ENCODE measurements at regions not wholly inside any gene's neighbourhood (a gene's known extent, or its start where the extent isn't known, plus 50 kb on each side); places are given as distances from the start of the nearest gene placed in this dataset.

- H3K4me3 Mint-ChIP-seq (ENCODE audit: unreplicated experiment): no peak overlapping the region
- no peaks in the 10 kb centered on the region for H3K36me3 Mint-ChIP-seq (ENCODE audit: low read depth)
- TF ChIP-seq CTCF (IDR thresholded peaks at IDR 0.05): no peak
- H3K27me3 Mint-ChIP-seq (ENCODE audit: low read depth): no peaks in the 10 kb centered on the region
- no peak overlapping the region for H3K27ac Mint-ChIP-seq (ENCODE audit: unreplicated experiment)
- H3K9me3 Mint-ChIP-seq (ENCODE audit: low read depth): peaks cover 12% of the 10 kb centered on the region
- no peaks in the 10 kb centered on the region for H3K4me1 Mint-ChIP-seq (ENCODE audit: low read depth)
- no peak for DNase-seq (ENCODE audit: low spot score)
Observed at GRCh38 chrX:140393507-140393906, 111.4 kb downstream of the SOX3 start.

GRCh38 chrX:140391313-140391712 lies 113.6 kb downstream of the SOX3 start:
- Mint-ChIP-seq H3K4me1 (ENCODE audit: low read depth) (no peaks in the 10 kb centered on the region), H3K27ac (ENCODE audit: unreplicated experiment) (no peak overlapping the region), H3K9me3 (ENCODE audit: low read depth) (peaks cover 6% of the 10 kb centered on the region), H3K4me3 (ENCODE audit: unreplicated experiment) (no peak overlapping the region), H3K27me3 (ENCODE audit: low read depth) (no peaks in the 10 kb centered on the region), H3K36me3 (ENCODE audit: low read depth) (no peaks in the 10 kb centered on the region)
- no peak for TF ChIP-seq CTCF (IDR thresholded peaks at IDR 0.05)
- DNase-seq (ENCODE audit: low spot score): no peak

DNA sequence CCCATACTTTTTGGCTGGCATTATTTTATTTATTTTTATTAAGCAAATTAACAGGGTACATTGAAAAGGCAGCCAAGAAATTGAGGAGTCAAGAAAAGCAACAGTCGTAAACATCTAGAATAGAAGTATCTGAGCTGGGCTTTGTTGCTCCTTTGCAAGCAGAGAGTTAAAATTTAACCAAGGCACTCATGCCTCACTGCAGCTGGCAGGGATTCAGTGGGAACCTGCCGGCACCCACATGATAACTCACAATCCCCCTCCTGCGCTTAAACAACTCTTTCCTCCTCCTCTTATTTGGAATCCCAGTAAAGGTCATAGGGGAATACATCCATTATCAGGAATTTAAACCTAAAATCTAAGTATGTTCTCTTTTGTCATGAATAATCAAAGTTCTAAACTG lies 115.5 kb downstream of the SOX3 start:
- no peak overlapping the region for H3K27ac Mint-ChIP-seq (ENCODE audit: unreplicated experiment)
- H3K27me3 Mint-ChIP-seq (ENCODE audit: low read depth): no peaks in the 10 kb centered on the region

DNA sequence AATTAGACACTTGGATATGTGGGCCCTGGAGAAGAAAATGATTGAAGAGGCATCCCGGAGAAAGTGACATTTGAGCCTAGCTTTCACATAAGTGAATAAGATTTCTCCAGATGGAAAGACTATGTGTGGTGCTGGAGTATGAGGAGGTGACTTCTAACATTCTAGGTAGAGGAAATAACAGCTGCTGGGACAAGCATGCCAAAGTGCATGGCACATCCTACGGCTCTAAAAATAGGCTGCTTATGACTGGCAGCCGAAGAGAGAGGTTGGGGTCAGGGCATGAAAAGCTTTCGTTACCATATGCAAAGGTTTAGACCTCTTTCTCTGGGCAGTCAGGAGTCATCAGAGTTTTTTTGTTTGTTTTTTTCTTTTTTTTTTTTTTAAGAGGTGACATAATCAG lies 142.0 kb downstream of the SOX3 start:
- no peak for TF ChIP-seq CTCF (IDR thresholded peaks at IDR 0.05)
- Mint-ChIP-seq H3K27ac (ENCODE audit: unreplicated experiment) (no peak overlapping the region), H3K4me3 (ENCODE audit: unreplicated experiment) (no peak overlapping the region), H3K9me3 (ENCODE audit: low read depth) (no peaks in the 10 kb centered on the region), H3K36me3 (ENCODE audit: low read depth) (no peaks in the 10 kb centered on the region), H3K4me1 (ENCODE audit: low read depth) (no peaks in the 10 kb centered on the region), H3K27me3 (ENCODE audit: low read depth) (peaks cover 2% of the 10 kb centered on the region)
- DNase-seq (ENCODE audit: low spot score): no peak

More for the DNA sequence above, 115.5 kb downstream of the SOX3 start:
- no peak for DNase-seq (ENCODE audit: low spot score)
- Mint-ChIP-seq H3K9me3 (ENCODE audit: low read depth) (peaks cover 10% of the 10 kb centered on the region), H3K4me3 (ENCODE audit: unreplicated experiment) (no peak overlapping the region), H3K4me1 (ENCODE audit: low read depth) (no peaks in the 10 kb centered on the region), H3K36me3 (ENCODE audit: low read depth) (no peaks in the 10 kb centered on the region)
- TF ChIP-seq CTCF (IDR thresholded peaks at IDR 0.05): no peak

GRCh38 chrX:140360924-140361323 lies 143.9 kb downstream of the SOX3 start:
- H3K27ac Mint-ChIP-seq (ENCODE audit: unreplicated experiment): no peak overlapping the region
- peaks cover 2% of the 10 kb centered on the region for H3K27me3 Mint-ChIP-seq (ENCODE audit: low read depth)
- no peaks in the 10 kb centered on the region for H3K9me3 Mint-ChIP-seq (ENCODE audit: low read depth)
- H3K4me3 Mint-ChIP-seq (ENCODE audit: unreplicated experiment): no peak overlapping the region
- DNase-seq (ENCODE audit: low spot score): no peak
- H3K4me1 Mint-ChIP-seq (ENCODE audit: low read depth): no peaks in the 10 kb centered on the region
- no peak for TF ChIP-seq CTCF (IDR thresholded peaks at IDR 0.05)
- no peaks in the 10 kb centered on the region for H3K36me3 Mint-ChIP-seq (ENCODE audit: low read depth)
